NCI-H2227 (cell line): ENCODE measurements at regions not wholly inside any gene's neighbourhood (a gene's known extent, or its start where the extent isn't known, plus 50 kb on each side); places are given as distances from the start of the nearest gene placed in this dataset.

Experiments used
- DNase-seq: peaks from one replicate; lab custom pipeline; 2025; ENCODE audit not compliant: unreplicated experiment; lab: John Stamatoyannopoulos, UW

- DNase-seq, result no peak
These were observed 138.3 kb upstream of the SMIM23 start for GRCh38 chr5:171647043-171647903.

GRCh38 chr5:171647904-171648260 lies 137.7 kb upstream of the SMIM23 start:
- DNase-seq, result no peak

GRCh38 chr5:171648279-171649074 lies 137.1 kb upstream of the SMIM23 start:
- no peak for DNase-seq

DNA sequence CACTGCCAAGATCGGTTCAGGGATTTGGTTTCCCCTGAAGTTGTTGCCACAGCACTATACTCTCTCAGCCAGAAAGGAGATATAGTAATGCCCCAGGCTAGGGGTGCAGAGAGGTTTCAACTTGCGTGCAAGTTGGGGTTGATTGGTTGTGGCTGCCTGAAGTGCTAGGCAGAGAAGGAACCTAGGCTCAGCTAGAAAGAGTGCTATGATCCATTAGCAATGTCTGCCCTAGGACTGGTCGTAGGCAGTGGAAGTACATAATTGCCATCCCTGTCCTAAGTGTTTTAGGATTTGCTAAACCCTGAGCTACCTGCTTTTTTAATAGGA lies 136.6 kb upstream of the SMIM23 start:
- DNase-seq, result no peak

DNA sequence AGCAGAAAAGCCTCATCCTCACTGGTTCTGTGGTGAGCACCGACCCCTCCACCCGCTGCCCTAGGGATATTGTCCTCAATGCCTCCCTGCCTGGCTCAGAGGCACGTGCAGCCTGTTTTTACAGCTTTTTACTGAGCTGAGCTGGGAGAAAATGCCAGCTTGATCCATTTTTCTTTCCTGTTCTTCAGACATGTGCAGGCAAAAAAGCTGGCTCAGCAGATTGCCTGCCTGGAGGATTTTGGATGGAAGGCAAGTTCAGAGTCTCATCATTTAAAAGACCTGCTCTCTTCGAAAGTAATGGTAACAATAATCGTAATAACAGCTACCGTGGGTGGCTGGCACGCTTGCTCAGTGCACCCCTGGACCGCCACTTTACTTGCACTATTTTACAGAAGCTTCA lies 135.0 kb upstream of the SMIM23 start:
- DNase-seq, result no peak

GRCh38 chr5:171651102-171651501 lies 134.5 kb upstream of the SMIM23 start:
- no peak for DNase-seq

GRCh38 chr5:171654881-171655280 lies 130.7 kb upstream of the SMIM23 start:
- no peak for DNase-seq

- no peak for DNase-seq
These were observed 128.1 kb upstream of the SMIM23 start for GRCh38 chr5:171657473-171657872.

DNA sequence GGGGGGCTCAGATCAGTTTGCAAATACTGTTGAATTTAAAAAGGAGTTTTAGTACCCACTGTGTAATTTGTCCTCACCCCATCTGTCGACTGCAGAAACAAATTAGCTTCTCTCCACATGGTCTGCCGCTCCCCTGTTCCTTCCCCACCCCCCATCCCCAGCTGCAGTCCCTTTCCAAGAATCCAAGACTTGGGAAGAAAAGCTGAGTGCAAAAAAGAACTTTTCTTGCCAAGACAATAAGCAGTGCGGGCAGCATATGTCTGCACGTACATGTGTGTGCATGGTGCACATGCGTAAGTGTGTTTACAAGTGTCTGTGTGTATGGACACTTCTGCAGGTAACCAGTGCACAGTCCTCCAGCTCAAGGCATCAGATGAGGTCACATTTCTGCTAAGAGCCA lies 125.7 kb upstream of the SMIM23 start:
- DNase-seq, result no peak

DNA sequence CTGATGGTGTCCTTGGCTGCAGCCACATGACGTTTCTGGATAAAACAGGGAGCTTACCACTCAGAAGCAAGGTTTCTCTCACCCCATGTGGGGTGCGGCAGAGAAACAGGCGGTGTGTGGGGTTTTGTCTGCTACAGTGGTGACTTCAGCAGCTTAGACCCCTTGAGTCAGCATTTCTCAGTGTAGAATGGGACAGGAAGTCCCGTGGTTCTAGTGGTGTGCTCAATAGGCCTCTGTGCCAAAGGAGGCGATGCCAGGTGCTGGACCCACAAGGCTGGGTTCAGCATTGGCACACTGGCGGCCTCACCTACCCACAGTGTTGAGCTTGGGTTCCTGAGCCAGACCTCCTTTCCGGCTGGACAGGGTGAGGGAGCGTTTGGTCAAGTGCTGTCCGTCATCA lies 125.2 kb upstream of the SMIM23 start:
- no peak for DNase-seq

DNA sequence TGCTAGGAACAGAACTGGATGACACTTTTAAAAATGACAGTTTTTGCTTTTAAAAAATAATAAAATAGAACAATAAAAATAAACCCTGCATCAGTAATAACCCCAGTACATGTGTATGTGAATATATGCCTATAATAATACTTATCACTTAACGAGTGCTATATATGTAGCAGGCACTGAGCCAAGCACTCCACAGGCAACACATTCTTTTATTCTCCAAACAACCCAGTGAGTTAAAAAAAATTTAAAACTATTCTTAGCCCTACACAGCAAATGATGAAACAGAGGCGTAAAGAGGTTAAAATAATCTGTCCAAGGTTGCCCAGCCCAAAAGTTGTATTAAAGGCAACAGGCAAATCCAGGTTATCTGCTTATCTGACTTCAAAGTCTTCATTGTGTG lies 124.5 kb upstream of the SMIM23 start:
- no peak for DNase-seq

GRCh38 chr5:171663311-171664085 lies 122.1 kb upstream of the SMIM23 start:
- DNase-seq, result no peak

DNA sequence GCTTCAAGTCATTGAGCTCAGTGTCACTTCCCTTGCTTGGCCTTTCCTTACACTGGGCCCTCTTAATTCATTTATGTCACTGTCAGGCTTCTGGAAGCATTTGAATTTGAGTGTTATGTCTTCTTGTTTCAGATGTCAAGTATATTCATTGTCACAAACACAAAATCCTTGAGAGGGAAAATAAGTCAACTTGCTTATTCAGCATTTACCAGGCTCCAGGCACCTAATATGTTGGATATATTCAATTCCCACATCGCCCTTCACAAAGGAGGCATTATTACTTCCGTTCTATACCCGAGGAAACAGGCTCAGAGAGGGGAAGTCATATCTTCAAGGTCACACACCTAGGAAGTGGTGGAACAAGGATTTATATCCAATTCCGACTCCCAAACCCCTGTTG lies 121.1 kb upstream of the SMIM23 start:
- no peak for DNase-seq

DNA sequence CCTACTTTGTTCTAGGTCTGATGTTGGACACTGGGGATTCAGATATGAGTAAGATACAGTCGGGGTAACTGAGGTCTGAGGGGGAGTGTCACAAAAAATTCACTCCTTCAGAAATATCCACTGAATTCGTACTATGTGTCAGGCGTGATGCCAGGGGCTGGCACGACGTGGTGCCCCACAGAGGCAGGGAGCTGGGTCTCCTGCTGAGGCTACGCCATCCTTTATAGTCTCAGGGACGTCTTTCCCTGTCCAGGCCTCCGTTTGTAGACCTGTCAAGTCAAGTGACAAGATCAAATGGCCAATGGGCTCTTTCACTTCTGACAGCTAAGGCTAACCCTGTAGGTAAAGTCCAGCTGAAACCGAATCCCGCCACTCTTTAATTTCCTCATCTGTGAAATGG lies 118.8 kb upstream of the SMIM23 start:
- no peak for DNase-seq

GRCh38 chr5:171667341-171668096 lies 118.1 kb upstream of the SMIM23 start:
- no peak for DNase-seq

GRCh38 chr5:171668097-171668412 lies 117.6 kb upstream of the SMIM23 start:
- DNase-seq, result no peak

- no peak for DNase-seq
These were observed 116.0 kb upstream of the SMIM23 start for GRCh38 chr5:171669571-171669970.

DNA sequence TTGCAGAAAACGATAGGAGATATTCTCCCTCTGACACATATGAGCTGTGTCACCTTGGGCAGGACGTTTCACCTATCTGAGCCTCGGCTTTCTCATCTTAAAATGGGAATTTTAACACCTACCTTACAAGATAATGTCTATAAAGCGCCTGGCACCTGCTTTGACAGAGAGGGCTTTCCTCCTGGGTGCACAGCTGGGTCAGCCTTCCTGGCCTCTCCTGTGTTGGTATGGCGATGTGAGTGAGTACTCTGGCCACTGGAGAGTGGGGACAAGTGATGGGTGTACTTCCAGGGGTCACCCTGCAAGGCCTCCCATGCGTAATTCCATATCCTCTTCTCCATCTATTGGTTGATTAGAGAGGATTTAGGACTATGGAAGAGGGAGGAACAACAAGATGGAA lies 113.1 kb upstream of the SMIM23 start:
- DNase-seq, result no peak

DNA sequence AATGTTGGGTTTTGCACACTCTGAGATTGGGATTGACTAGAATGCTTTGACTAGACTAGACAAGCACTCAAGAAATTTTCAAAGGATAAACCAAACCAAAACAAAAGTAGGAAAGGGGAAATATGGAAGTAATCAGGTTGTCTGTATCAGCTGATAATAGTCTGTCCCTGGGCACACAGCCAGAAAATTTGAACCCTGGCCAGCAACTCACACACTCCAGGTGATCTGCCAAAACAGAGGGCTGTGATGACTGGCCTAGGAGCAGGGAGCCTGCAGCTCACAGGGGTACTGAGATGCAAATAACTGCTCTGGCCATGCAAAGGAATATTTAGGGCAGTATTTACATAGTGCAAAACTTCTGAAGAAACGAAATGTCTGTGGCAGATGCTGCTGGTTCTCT lies 112.3 kb upstream of the SMIM23 start:
- no peak for DNase-seq

DNA sequence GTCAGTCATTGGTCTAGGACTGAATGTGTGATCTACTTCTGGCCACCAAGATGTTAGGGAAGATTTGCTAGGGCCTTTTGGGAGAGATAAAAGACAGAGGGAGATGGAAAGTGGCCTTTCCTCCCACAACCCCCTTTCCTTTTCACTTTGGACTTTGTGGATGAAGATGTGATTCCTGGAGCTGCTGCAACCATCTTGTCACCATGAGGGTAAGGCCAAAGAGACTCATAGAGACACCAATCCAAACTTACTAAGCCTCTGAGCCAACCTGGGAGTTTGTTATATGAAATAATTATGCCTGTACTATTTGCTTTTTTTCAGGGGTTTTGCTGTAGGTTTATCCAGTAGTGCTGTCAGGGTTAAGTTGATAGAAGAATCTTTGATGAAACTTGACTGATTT lies 111.8 kb upstream of the SMIM23 start:
- no peak for DNase-seq

- DNase-seq, result no peak
These were observed 110.1 kb upstream of the SMIM23 start for GRCh38 chr5:171675511-171675910.
